Ovary (tissue), 7 donors: ENCODE measurements at regions not wholly inside any gene's neighbourhood (a gene's known extent, or its start where the extent isn't known, plus 50 kb on each side); places are given as distances from the start of the nearest gene placed in this dataset.

Source experiments
- DNase-seq, 5 donors: peaks; one replicate each; pipeline ENCODE4 v3.0.0-alpha.2; 2019 to 2020
- H3K27ac ChIP-seq, 2 donors: fragments of 200-600 bp; one replicate each; pipeline versions ENCODE4 v1.5.1 to v1.8.0; 2019 to 2022
- H3K27me3 ChIP-seq: fragments of 200-600 bp; one replicate; pipeline ENCODE4 v1.8.0; 2022
- H3K36me3 ChIP-seq: fragments of 200-600 bp; sonication (generic); one replicate; pipeline ENCODE4 v1.5.1; 2019
- H3K4me1 ChIP-seq: one replicate; pipeline ENCODE4 v1.8.1; 2013; ENCODE audit warnings: mild to moderate bottlenecking, moderate library complexity; ENCODE audit not compliant: insufficient read depth
- H3K4me3 ChIP-seq: fragments of 200-600 bp; sonication (generic); one replicate; pipeline ENCODE4 v1.5.1; 2017
- H3K9me3 ChIP-seq, 2 donors: fragments of 200-600 bp in 1 of 2; sonication (generic) in 1 of 2; one replicate each; pipeline versions ENCODE4 v1.5.1 to v1.8.1; 2013 to 2019; ENCODE audit warnings: mild to moderate bottlenecking in 1 of 2, moderate library complexity in 1 of 2
- EP300 ChIP-seq: sonication (generic); formaldehyde crosslinking; IDR thresholded peaks from one replicate; pipeline ENCODE4 v1.6.1; 2017; ENCODE audit warnings: antibody characterized with exemption
- POLR2A ChIP-seq: fragments of 450-650 bp; IDR thresholded peaks from one replicate; pipeline ENCODE4 v1.6.1; 2017; ENCODE audit warnings: antibody characterized with exemption, mild to moderate bottlenecking, moderate library complexity
- WGBS, 3 donors: extraction: QIAGEN DNeasy Blood & Tissue Kit in 1 of 3; methylation state at CpG; one replicate each; pipeline versions ENCODE4 v1.1.5 to v1.1.7; 2013 to 2017; 5-methylcytosine and 5-hydroxymethylcytosine counted together
- intact Hi-C, 4 donors: fragments of 100-400 bp; cut with DNase I; formaldehyde crosslinking; loops; one replicate each; pipeline versions ENCODE4 v1.11.0 to v1.15.1; 2022 to 2023
- TF ChIP-seq, protein P1 (sequence below), 3 donors: fragments of 450-650 bp in 2 of 3; fragments of 200-600 bp in 1 of 3; IDR thresholded peaks; one replicate each; pipeline versions ENCODE4 v1.5.1 to v1.8.0; 2016 to 2022; ENCODE audit warnings: antibody characterized with exemption in 3 of 3, mild to moderate bottlenecking in 1 of 3
- donor health status: DM: no; HTN: no; CAD: no; lungs with moderate emphysema.
- donor health status: DM: no; HTN: no; CAD: no.
- donor health status: Bipolar disorder and iron deficiency.
- donor health status: DM: no; HTN: no; CAD: no.
- donor health status: DM: yes; HTN: yes; CAD: no.

DNA sequence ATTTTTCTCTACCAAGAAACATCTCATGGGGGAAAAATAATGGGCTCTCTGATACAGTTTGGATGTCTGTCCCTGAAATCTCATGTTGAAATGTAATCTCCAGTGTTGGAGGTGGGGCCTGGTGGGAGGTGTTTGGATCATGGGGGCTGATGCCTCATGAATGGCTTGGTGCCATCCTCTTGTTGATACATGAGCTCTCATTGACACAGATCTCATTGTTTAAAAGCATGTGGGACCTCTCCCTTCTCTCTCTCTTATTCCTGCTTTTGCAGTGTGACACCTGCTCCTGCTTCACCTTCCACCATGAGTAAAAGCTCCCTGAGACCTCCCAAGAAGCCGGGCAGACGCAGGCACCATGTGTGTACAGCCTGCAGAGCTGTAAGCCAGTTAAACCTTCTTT lies 332.5 kb upstream of the NRIP1 start:
- WGBS, 3 donors = 88 to 93% (median 89%) methylated on average over 2 of the region's 2 CpGs
- intact Hi-C loops = no loop called here
- Histone ChIP-seq H3K27me3 (no peaks in the 10 kb centered on the region), H3K9me3 (no peaks in the 10 kb centered on the region), H3K27ac (no peak overlapping the region), H3K36me3 (no peaks in the 10 kb centered on the region), H3K4me3 (no peak overlapping the region), H3K4me1 (no peaks in the 10 kb centered on the region)
- TF ChIP-seq, protein P1, sequence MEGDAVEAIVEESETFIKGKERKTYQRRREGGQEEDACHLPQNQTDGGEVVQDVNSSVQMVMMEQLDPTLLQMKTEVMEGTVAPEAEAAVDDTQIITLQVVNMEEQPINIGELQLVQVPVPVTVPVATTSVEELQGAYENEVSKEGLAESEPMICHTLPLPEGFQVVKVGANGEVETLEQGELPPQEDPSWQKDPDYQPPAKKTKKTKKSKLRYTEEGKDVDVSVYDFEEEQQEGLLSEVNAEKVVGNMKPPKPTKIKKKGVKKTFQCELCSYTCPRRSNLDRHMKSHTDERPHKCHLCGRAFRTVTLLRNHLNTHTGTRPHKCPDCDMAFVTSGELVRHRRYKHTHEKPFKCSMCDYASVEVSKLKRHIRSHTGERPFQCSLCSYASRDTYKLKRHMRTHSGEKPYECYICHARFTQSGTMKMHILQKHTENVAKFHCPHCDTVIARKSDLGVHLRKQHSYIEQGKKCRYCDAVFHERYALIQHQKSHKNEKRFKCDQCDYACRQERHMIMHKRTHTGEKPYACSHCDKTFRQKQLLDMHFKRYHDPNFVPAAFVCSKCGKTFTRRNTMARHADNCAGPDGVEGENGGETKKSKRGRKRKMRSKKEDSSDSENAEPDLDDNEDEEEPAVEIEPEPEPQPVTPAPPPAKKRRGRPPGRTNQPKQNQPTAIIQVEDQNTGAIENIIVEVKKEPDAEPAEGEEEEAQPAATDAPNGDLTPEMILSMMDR (IDR thresholded peaks at IDR 0.05) = no peak
- TF ChIP-seq POLR2A (no peak), EP300 (no peak)
- DNase-seq = no peak

DNA sequence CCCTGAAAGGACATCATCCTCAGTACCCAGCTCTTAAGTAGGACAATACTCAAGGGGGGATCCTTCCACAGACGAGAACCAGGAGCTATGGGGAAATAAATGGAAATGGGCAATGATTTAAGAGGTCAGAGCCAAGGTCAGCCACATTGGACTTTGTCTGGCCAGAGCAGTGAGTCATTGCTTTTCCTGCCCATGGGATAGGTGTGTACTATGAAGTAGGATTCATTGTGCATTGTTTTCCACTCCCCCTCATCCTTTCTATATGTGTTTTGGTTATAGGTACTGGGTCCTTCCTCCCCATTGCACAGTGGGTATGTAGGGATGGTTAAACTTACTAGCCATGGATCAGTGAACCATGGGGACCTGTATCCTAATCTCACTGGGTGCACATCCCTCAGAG lies 328.9 kb upstream of the USP25 start:
- TF ChIP-seq, protein P1 (IDR thresholded peaks at IDR 0.05) = no peak
- TF ChIP-seq POLR2A (no peak), EP300 (no peak)
- no peak for DNase-seq
- no peak overlapping the region for H3K4me3 ChIP-seq
- no peaks in the 10 kb centered on the region for H3K27me3 ChIP-seq
- H3K4me1 ChIP-seq = no peaks in the 10 kb centered on the region
- no peak overlapping the region for H3K27ac ChIP-seq
- 63 to 85% (median 72%) methylated on average over 1 of the region's 1 CpG for WGBS, 3 donors
- H3K9me3 ChIP-seq = no peaks in the 10 kb centered on the region
- intact Hi-C loops = no loop called here
- H3K36me3 ChIP-seq = no peaks in the 10 kb centered on the region

DNA sequence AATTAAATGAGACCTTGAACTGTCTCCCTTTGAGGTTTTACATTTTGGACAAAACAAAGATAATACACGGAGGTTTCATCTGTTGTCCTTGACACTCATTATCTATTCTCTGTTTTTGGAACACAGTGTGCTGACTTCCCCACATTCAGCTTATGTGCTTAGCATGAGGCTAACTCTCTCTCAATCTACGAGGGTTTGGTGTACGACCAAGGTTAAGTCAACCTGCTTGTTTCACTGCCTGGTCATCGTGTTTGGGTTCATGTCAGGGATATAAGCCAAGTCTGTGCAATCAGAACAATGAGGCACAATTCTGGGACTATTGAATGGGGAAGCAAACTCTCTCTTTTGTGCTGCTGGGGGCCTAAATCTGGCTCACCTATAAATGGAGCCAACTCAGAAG lies 328.5 kb upstream of the USP25 start:
- H3K4me1 ChIP-seq = no peaks in the 10 kb centered on the region
- intact Hi-C loops = no loop called here
- H3K27ac ChIP-seq = no peak overlapping the region
- DNase-seq = no peak
- no peaks in the 10 kb centered on the region for H3K27me3 ChIP-seq
- no peak overlapping the region for H3K4me3 ChIP-seq
- H3K9me3 ChIP-seq = no peaks in the 10 kb centered on the region
- 9 to 13% (median 13%) methylated on average over 4 of the region's 4 CpGs for WGBS, 3 donors
- H3K36me3 ChIP-seq = no peaks in the 10 kb centered on the region
- TF ChIP-seq POLR2A = no peak
- no peak for TF ChIP-seq EP300
- TF ChIP-seq, protein P1 (IDR thresholded peaks at IDR 0.05) = no peak

DNA sequence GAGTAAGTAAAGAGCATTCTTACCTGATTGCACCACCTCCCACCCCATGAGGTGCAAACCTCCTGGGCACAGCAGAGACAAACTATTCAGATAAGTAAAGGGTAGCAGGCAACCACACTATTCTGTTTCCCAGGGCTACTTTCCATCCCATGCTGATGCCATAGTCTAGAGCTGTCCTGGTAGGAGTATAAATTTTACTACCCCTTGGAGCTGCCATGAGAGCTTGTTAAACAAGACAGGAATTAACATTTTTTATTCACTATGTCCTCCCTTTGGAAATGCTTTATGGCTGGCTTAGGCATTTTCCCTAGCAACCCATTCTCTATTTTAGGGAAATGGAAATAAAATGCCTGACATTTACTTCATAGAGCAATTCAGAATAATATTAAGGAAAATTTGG lies 324.6 kb upstream of the USP25 start:
- TF ChIP-seq, protein P1 (IDR thresholded peaks at IDR 0.05) = no peak
- Histone ChIP-seq H3K4me1 (no peaks in the 10 kb centered on the region), H3K9me3 (no peaks in the 10 kb centered on the region), H3K27ac (no peak overlapping the region), H3K27me3 (no peaks in the 10 kb centered on the region), H3K36me3 (no peaks in the 10 kb centered on the region), H3K4me3 (no peak overlapping the region)
- no peak for DNase-seq
- intact Hi-C loops = no loop called here

DNA sequence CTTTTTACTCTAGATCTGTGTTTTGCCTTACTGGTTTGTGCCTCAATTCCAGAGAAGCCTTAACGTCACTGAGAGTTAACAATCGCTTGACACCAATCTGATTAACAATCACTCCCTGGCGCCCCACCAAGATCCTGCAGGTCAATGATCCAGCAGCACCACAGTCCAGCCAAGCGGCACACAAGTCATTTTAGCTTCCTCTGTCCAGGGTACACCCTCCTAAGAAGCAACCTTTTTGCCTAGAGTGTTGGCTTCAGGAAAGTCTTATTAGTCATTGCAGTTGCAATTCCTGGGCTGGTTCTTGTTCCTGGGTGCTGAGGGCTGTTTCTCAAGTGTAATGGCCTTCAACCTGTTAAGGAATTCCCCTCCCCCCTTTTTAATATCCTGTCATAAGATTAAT lies 323.0 kb upstream of the USP25 start:
- Histone ChIP-seq H3K36me3 (no peaks in the 10 kb centered on the region), H3K4me3 (no peak overlapping the region), H3K9me3 (no peaks in the 10 kb centered on the region), H3K4me1 (no peaks in the 10 kb centered on the region), H3K27ac (no peak overlapping the region), H3K27me3 (no peaks in the 10 kb centered on the region)
- 73 to 85% (median 80%) methylated on average over 4 of the region's 4 CpGs for WGBS, 3 donors
- TF ChIP-seq POLR2A (no peak), EP300 (no peak)
- TF ChIP-seq, protein P1 (IDR thresholded peaks at IDR 0.05) = no peak
- intact Hi-C loops = no loop called here
- DNase-seq = no peak
